T-cell (primary cell): ENCODE measurements at regions not wholly inside any gene's neighbourhood (a gene's known extent, or its start where the extent isn't known, plus 50 kb on each side); places are given as distances from the start of the nearest gene placed in this dataset.

Source experiments
- ATAC-seq, 4 experiments: fragments of 200-7000 bp in 3 of 4; fragments of 150-1000 bp in 1 of 4; cut with Tn5 transposase; replicated peaks in 1 of 4; 1 replicate in 3 of 4; 2 replicates in 1 of 4; pipeline ENCODE4 v1.10.0; 2021; ENCODE audit warnings: moderate library complexity in 3 of 4, mild to moderate bottlenecking in 2 of 4, moderate number of reproducible peaks in 1 of 4
- CTCF ChIA-PET, 2 donors: fragments of 300-600 bp; sonication (Branson Sonifier 250); formaldehyde crosslinking; loops; one replicate each; lab custom pipeline; 2022; ENCODE audit warnings: antibody characterized with exemption in 2 of 2; lab: Charles Lee
- POLR2A ChIA-PET, 2 donors: fragments of 300-600 bp; sonication (Branson Sonifier 250); formaldehyde crosslinking; loops; one replicate each; lab custom pipeline; 2022; ENCODE audit warnings: antibody characterized with exemption in 2 of 2; lab: Charles Lee
- DNase-seq, 35 experiments: peaks; one replicate each; pipeline versions ENCODE4 v3.0.0 to v3.0.0-alpha.2; 2013 to 2023
- H3K27ac ChIP-seq: one replicate; pipeline ENCODE4 v1.5.1; 2013; ENCODE audit warnings: low read length
- H3K27me3 ChIP-seq, 2 experiments: replicated peaks in 1 of 2; 1 replicate in 1 of 2; 2 replicates in 1 of 2; pipeline versions ENCODE4 v1.6.1 to v1.7.0; 2013; ENCODE audit warnings: low read length in 1 of 2, mixed read lengths in 1 of 2; ENCODE audit not compliant: control insufficient read depth in 2 of 2, insufficient read depth in 2 of 2; ENCODE audit errors: extremely low read depth in 1 of 2
- H3K36me3 ChIP-seq, 2 donors: 1 replicate in 1 of 2; 2 replicates in 1 of 2; pipeline versions ENCODE4 v1.6.1 to v1.7.0; 2013; ENCODE audit warnings: low read length in 1 of 2; ENCODE audit not compliant: control insufficient read depth in 2 of 2, insufficient read depth in 1 of 2; ENCODE audit errors: extremely low read depth in 1 of 2
- H3K4me1 ChIP-seq, 2 experiments: 1 replicate in 1 of 2; 2 replicates in 1 of 2; pipeline versions ENCODE4 v1.6.1 to v1.7.0; 2013; ENCODE audit warnings: low read length in 2 of 2, mixed read lengths in 1 of 2; ENCODE audit not compliant: insufficient read depth in 2 of 2, control insufficient read depth in 1 of 2; ENCODE audit errors: extremely low read depth in 1 of 2
- H3K4me3 ChIP-seq, 2 donors: 1 replicate in 1 of 2; 2 replicates in 1 of 2; pipeline versions ENCODE4 v1.5.1 to v1.7.0; 2013; ENCODE audit warnings: mild to moderate bottlenecking in 2 of 2, low read length in 1 of 2, moderate library complexity in 1 of 2; ENCODE audit not compliant: control insufficient read depth in 1 of 2; ENCODE audit errors: extremely low read depth in 1 of 2
- H3K9me3 ChIP-seq: 2 replicates; pipeline ENCODE4 v1.7.0; 2013
- H3K27ac Mint-ChIP-seq, 2 donors: one replicate each; pipeline ENCODE4 v1.8.0; 2020 to 2021; ENCODE audit warnings: mild to moderate bottlenecking in 2 of 2, mixed read lengths in 2 of 2
- H3K27me3 Mint-ChIP-seq, 2 donors: one replicate each; pipeline ENCODE4 v1.8.0; 2021 to 2022; ENCODE audit warnings: mixed read lengths in 2 of 2
- H3K36me3 Mint-ChIP-seq: one replicate; pipeline ENCODE4 v1.8.0; 2021; ENCODE audit warnings: mixed read lengths
- H3K4me1 Mint-ChIP-seq, 3 donors: one replicate each; pipeline ENCODE4 v1.8.0; 2020 to 2022; ENCODE audit warnings: mixed read lengths in 3 of 3, mild to moderate bottlenecking in 1 of 3
- H3K4me3 Mint-ChIP-seq, 3 donors: one replicate each; pipeline ENCODE4 v1.8.0; 2020 to 2022; ENCODE audit warnings: mild to moderate bottlenecking in 3 of 3, mixed read lengths in 3 of 3, moderate library complexity in 3 of 3
- H3K9me3 Mint-ChIP-seq, 3 donors: one replicate each; pipeline ENCODE4 v1.8.0; 2020 to 2022; ENCODE audit warnings: mixed read lengths in 3 of 3
- WGBS: methylation state at CpG from one replicate; pipeline ENCODE4 v1.1.5; 2013; ENCODE audit warnings: missing lambda C conversion rate; ENCODE audit not compliant: insufficient coverage; 5-methylcytosine and 5-hydroxymethylcytosine counted together

DNA sequence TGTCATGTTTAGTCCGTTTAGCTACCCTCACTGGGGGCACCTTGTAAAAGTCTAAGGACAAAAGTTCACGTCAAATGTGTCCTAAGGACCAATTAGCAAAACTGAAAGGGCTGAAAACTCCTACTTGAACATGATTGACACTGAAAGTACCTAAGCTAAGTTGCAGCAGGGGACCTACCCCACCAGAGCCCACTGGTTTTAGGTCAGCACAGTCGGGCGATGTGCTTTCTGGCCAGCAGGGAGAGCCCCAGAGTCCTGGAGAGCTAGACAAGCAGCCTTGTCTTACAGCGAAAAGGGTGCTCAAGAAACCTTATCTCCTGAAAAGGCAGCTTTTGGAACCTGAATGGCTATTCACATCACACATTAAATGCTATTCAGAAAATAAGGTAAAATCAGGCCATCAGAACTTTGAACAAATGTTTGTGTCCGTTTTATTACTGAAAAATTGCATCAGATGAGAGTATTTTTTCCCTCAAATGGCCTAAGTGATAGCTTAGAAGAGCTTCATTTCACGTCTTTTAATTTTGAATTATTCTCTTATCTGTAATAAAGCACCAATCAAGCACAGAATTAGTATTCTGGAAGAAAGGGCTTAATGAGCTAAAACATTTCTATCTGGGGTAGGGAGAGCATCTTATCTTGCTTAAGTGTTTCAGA, 52.2 kb upstream of the MKI67 start:
- DNase-seq, result peak in 33 of 35 experiments; percentile 10 to 55 (median 24)
- H3K4me1 Mint-ChIP-seq, result peaks cover 31 to 35% (median 34%) of the 10 kb centered on the region in 3 donors
- Histone ChIP-seq H3K9me3 (no peaks in the 10 kb centered on the region), H3K36me3 (no peaks in the 10 kb centered on the region), H3K4me3 (no peak overlapping the region), H3K27me3 (peaks cover 0 to 2% of the 10 kb centered on the region in 2 experiments), H3K4me1 (peaks cover 5 to 14% of the 10 kb centered on the region in 2 experiments), H3K27ac (no peak overlapping the region)
- peak; percentile 47 to 68 (median 60) for ATAC-seq
- no peak overlapping the region for H3K27ac Mint-ChIP-seq
- POLR2A ChIA-PET, result no interaction called here
- CTCF ChIA-PET, result interaction anchor here (0.7 to 2.2 kb wide), 5 partner anchors 9 to 33 kb away, joined by 3 to 15 read pairs (median 9); no protein-coding TSS in a partner anchor
- WGBS, result 45% methylated on average over 3 of the region's 7 CpGs
- no peak overlapping the region for H3K4me3 Mint-ChIP-seq
- peaks cover 0 to 7% of the 10 kb centered on the region in 2 donors for H3K27me3 Mint-ChIP-seq
- H3K9me3 Mint-ChIP-seq, result peaks cover 5 to 24% (median 10%) of the 10 kb centered on the region in 3 donors
- peaks cover 5% of the 10 kb centered on the region for H3K36me3 Mint-ChIP-seq

DNA sequence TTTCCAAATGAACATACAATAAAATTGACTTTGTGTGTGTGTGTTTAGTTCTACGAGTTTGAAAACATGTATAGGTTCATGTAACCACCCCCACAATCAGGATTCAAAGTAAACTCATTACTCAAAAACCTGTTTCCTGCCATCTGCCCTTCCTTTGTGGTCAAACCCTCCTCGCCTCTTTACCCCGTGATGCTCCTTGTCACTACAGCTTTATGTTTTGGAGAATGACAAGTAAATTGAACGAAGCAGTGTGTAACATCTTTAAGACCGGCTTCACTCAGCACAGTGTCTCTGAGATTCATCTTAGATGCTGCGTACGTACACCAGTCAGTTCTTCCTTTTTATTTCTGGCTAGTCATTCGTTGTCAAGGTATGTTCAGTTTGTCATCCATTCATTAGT, 54.6 kb upstream of the MKI67 start:
- ATAC-seq (peak; percentile 87 to 95 (median 94)), DNase-seq (peak in 33 of 35 experiments; percentile 2 to 62 (median 30))
- Mint-ChIP-seq H3K27ac (peak overlapping the region; percentile 87 to 94), H3K4me1 (peaks cover 35 to 51% (median 40%) of the 10 kb centered on the region in 3 donors), H3K36me3 (no peaks in the 10 kb centered on the region), H3K9me3 (peaks cover 0 to 13% (median 5%) of the 10 kb centered on the region in 3 donors), H3K27me3 (no peaks in the 10 kb centered on the region), H3K4me3 (peak overlapping the region; percentile 21 to 70 (median 58))
- peaks cover 5 to 14% of the 10 kb centered on the region in 2 experiments for H3K4me1 ChIP-seq
- peak overlapping the region; percentile 0 to 35 for H3K4me3 ChIP-seq
- H3K27me3 ChIP-seq, result no peaks in the 10 kb centered on the region
- H3K36me3 ChIP-seq, result no peaks in the 10 kb centered on the region
- H3K9me3 ChIP-seq, result no peaks in the 10 kb centered on the region
- WGBS, result 10% methylated on average over 3 of the region's 8 CpGs
- peak overlapping the region; percentile 25 for H3K27ac ChIP-seq
- POLR2A ChIA-PET, result interaction anchor here (0.6 to 1.2 kb wide), 3 partner anchors 10 to 119 kb away, joined by 3 to 11 read pairs (median 3); no protein-coding TSS in a partner anchor
- CTCF ChIA-PET, result interaction anchor here (0.6 to 2.4 kb wide), 9 partner anchors 10 to 54 kb away, joined by 3 to 11 read pairs (median 5); no protein-coding TSS in a partner anchor

DNA sequence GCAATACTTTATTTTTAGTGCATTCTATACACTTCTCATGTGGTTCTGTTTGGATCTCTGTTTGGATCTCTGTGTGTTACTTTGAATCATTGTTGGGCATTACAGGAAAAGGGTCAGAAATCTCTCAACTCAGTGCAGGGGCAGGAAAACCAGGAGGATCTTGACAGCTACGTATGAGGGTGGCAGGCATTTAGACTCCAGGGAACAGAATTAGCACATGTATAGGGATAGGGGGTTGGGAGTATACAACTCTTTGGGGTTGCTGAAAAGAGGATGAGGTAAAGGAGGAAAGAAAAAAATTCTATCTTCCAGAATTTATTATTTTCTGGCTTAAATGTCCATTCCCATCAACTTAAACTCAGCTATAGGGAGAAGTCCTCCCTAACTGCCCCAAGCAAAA, 59.4 kb upstream of the MKI67 start:
- Histone ChIP-seq H3K4me1 (peaks cover 17 to 18% of the 10 kb centered on the region in 2 experiments), H3K27ac (no peak overlapping the region), H3K27me3 (no peaks in the 10 kb centered on the region), H3K9me3 (no peaks in the 10 kb centered on the region), H3K4me3 (no peak overlapping the region), H3K36me3 (no peaks in the 10 kb centered on the region)
- Mint-ChIP-seq H3K27ac (peak overlapping the region in 1 of 2 donors; percentile 3), H3K36me3 (no peaks in the 10 kb centered on the region), H3K27me3 (no peaks in the 10 kb centered on the region), H3K4me3 (no peak overlapping the region), H3K4me1 (peaks cover 39 to 58% (median 49%) of the 10 kb centered on the region in 3 donors), H3K9me3 (peaks cover 0 to 13% (median 5%) of the 10 kb centered on the region in 3 donors)
- CTCF ChIA-PET, result interaction anchor here (0.6 to 1.9 kb wide), 3 partner anchors 10 to 27 kb away, joined by 3 to 9 read pairs (median 6); no protein-coding TSS in a partner anchor
- no CpG with 5 or more reads among the region's 1 CpG for WGBS
- DNase-seq (no peak), ATAC-seq (no peak)
- POLR2A ChIA-PET, result no interaction called here

DNA sequence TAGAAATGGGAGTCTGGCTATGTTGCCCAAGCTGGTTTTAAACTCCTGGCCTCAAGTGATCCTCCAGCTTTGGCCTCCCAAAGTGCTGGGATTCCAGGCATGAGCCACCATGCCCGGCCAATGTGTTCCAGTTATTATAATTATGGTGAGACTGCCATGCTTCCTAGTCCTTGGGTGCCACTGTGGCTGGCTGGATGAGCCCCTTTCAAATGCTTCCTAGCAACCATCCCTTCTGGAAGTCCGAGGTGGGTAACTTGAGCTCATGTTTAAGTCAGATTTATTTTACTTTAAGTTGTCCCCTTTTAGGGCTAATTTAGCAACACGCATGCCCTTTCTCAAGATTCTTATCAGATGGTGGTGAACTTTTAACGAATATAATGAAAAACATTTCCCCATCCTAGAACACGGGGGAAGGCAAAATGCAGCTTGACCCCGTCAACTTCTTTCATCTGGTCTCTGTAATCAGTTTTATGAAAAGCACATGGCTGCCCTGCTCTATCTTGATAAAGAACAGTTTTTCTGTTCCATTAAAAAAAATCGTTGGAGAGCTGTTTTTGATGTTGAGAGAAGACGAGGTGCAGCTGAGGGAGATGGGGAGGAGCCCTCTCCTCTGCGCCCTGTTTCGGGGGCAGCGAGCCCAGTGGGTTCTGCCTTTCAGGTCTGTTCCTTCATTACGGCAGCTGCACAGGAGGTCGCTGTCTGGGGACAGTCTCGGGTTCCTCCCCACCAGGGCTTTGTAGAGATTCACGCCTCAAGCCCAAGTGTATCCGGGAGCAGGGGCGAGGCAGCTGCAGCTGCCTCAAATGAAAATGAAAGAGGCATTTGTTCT, 61.0 kb upstream of the MKI67 start:
- no peaks in the 10 kb centered on the region for H3K27me3 ChIP-seq
- ATAC-seq (peak; percentile 86 to 95 (median 94)), DNase-seq (peak in 25 of 35 experiments; percentile 3 to 54 (median 17))
- Mint-ChIP-seq H3K9me3 (peaks cover 0 to 13% (median 5%) of the 10 kb centered on the region in 3 donors), H3K4me3 (peak overlapping the region; percentile 69 to 93 (median 84)), H3K27ac (peak overlapping the region; percentile 92 to 94), H3K27me3 (no peaks in the 10 kb centered on the region), H3K4me1 (peaks cover 25 to 47% (median 34%) of the 10 kb centered on the region in 3 donors), H3K36me3 (peaks cover under 1% of the 10 kb centered on the region)
- H3K36me3 ChIP-seq, result no peaks in the 10 kb centered on the region
- peak overlapping the region; percentile 35 to 41 for H3K4me3 ChIP-seq
- H3K27ac ChIP-seq, result peak overlapping the region; percentile 55
- 11% methylated on average over 9 of the region's 17 CpGs for WGBS
- H3K4me1 ChIP-seq, result peaks cover 5 to 18% of the 10 kb centered on the region in 2 experiments
- POLR2A ChIA-PET, result no interaction called here
- H3K9me3 ChIP-seq, result no peaks in the 10 kb centered on the region
- CTCF ChIA-PET, result interaction anchor here (0.5 to 3.0 kb wide), 6 partner anchors 9 to 103 kb away, joined by 3 to 15 read pairs (median 6); no protein-coding TSS in a partner anchor

DNA sequence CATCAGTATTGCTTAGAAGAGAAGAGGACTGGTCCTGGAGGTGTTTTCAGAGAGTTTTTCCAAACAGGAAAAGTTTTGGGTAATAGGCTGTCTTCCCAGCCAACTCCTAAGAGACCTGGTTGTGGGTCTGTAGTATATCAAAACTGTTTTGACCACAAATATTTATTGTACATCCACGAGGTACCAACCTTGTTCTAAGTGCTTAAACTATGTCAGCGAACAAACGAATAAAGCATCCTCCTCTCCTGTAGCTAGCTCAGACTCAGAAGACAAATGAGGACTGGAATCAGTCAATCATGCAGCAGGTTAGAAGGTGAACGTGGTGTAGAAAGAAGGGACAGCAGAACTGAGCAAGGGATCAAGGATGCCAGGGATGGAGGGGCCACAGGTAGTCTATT, 61.6 kb upstream of the MKI67 start:
- Mint-ChIP-seq H3K36me3 (peaks cover 3% of the 10 kb centered on the region), H3K27me3 (no peaks in the 10 kb centered on the region), H3K4me1 (peaks cover 23 to 50% (median 32%) of the 10 kb centered on the region in 3 donors), H3K4me3 (peak overlapping the region; percentile 69 to 93 (median 84)), H3K27ac (peak overlapping the region; percentile 92 to 94), H3K9me3 (peaks cover 0 to 10% (median 5%) of the 10 kb centered on the region in 3 donors)
- DNase-seq (peak in 1 of 35 experiments; percentile 10), ATAC-seq (peak; percentile 33 to 55 (median 44))
- no peaks in the 10 kb centered on the region for H3K27me3 ChIP-seq
- no peaks in the 10 kb centered on the region for H3K9me3 ChIP-seq
- CTCF ChIA-PET, result interaction anchor here (1.3 to 3.0 kb wide), 3 partner anchors 9 to 24 kb away, joined by 3 to 15 read pairs (median 9); no protein-coding TSS in a partner anchor
- WGBS, result no CpG with 5 or more reads among the region's 4 CpGs
- POLR2A ChIA-PET, result no interaction called here
- peak overlapping the region; percentile 55 for H3K27ac ChIP-seq
- peak overlapping the region; percentile 35 to 41 for H3K4me3 ChIP-seq
- peaks cover 5 to 18% of the 10 kb centered on the region in 2 experiments for H3K4me1 ChIP-seq
- no peaks in the 10 kb centered on the region for H3K36me3 ChIP-seq

DNA sequence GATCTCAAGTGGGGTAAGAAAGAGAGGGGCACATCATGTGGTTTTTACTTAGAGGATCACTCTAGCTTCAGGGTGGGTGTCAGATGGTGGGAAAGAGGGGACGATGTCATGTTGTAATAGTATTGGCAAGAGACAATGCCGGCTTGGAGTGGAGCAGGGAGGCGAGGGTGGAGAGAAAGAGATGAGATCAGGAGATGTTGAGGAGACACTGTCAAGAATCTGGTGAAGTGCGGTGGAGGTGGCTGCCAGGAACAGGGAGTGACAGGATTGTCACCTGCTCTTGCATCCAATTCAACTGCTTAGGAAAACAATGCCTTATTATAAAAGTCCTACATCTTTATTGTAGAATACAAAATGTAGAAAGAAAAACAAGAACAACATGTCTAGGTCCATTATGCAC, 63.0 kb upstream of the MKI67 start:
- DNase-seq (no peak), ATAC-seq (no peak)
- H3K36me3 ChIP-seq, result no peaks in the 10 kb centered on the region
- H3K4me3 ChIP-seq, result no peak overlapping the region
- H3K9me3 ChIP-seq, result no peaks in the 10 kb centered on the region
- H3K4me3 Mint-ChIP-seq, result no peak overlapping the region
- H3K4me1 Mint-ChIP-seq, result peaks cover 23 to 44% (median 26%) of the 10 kb centered on the region in 3 donors
- no peaks in the 10 kb centered on the region for H3K27me3 ChIP-seq
- no peaks in the 10 kb centered on the region for H3K27me3 Mint-ChIP-seq
- ChIA-PET POLR2A (no interaction called here), CTCF (no interaction called here)
- H3K9me3 Mint-ChIP-seq, result no peaks in the 10 kb centered on the region
- H3K27ac Mint-ChIP-seq, result peak overlapping the region in 1 of 2 donors; percentile 1
- peaks cover 5 to 18% of the 10 kb centered on the region in 2 experiments for H3K4me1 ChIP-seq
- H3K36me3 Mint-ChIP-seq, result peaks cover 3% of the 10 kb centered on the region
- 92% methylated on average over 2 of the region's 4 CpGs for WGBS
- no peak overlapping the region for H3K27ac ChIP-seq
